Thoracic aorta (tissue), 2 donors: ENCODE measurements at regions not wholly inside any gene's neighbourhood (a gene's known extent, or its start where the extent isn't known, plus 50 kb on each side); places are given as distances from the start of the nearest gene placed in this dataset.
A peak's percentile ranks its signal among the peaks of the same experiment; 100 is the strongest.

Source experiments
- ATAC-seq: fragments of 150-250 bp; one replicate; pipeline ENCODE4 v1.8.0; 2017; ENCODE audit warnings: low read depth; ENCODE audit not compliant: insufficient number of reproducible peaks, low FRiP score
- DNase-seq: peaks from one replicate; pipeline ENCODE4 v3.0.0-alpha.2; 2020; ENCODE audit warnings: low spot score
- H3K27ac ChIP-seq, 2 donors: fragments of 200-600 bp; sonication (generic); 1 replicate in 1 of 2; 2 replicates in 1 of 2; pipeline ENCODE4 v1.5.1; 2016; ENCODE audit warnings: mild to moderate bottlenecking in 2 of 2, moderate library complexity in 2 of 2
- H3K27me3 ChIP-seq: fragments of 200-600 bp; sonication (generic); replicated peaks from 2 replicates; pipeline ENCODE4 v1.6.0; 2016; ENCODE audit warnings: mild to moderate bottlenecking; ENCODE audit not compliant: insufficient read depth
- H3K36me3 ChIP-seq: fragments of 200-600 bp; sonication (generic); one replicate; pipeline ENCODE4 v1.5.1; 2016
- H3K4me1 ChIP-seq, 2 donors: fragments of 200-600 bp; sonication (generic); 1 replicate in 1 of 2; 2 replicates in 1 of 2; pipeline versions ENCODE4 v1.5.1 to v1.6.0; 2016; ENCODE audit warnings: low read depth in 2 of 2, mild to moderate bottlenecking in 1 of 2; ENCODE audit not compliant: control insufficient read depth in 1 of 2
- H3K4me3 ChIP-seq: fragments of 200-600 bp; sonication (generic); 2 replicates; pipeline ENCODE4 v1.5.1; 2016; ENCODE audit warnings: mild to moderate bottlenecking
- H3K9me3 ChIP-seq: fragments of 200-600 bp; sonication (generic); 2 replicates; pipeline ENCODE4 v1.5.1; 2016
- CTCF ChIP-seq: fragments of 200-600 bp; sonication (generic); IDR thresholded peaks from one replicate; pipeline ENCODE4 v1.5.1; 2019; ENCODE audit warnings: antibody characterized with exemption

GRCh38 chr6:169999367-169999766 lies 247.9 kb downstream of the ERMARD start:
- H3K27me3 ChIP-seq: no peaks in the 10 kb centered on the region
- no peaks in the 10 kb centered on the region for H3K4me1 ChIP-seq
- DNase-seq (no peak), ATAC-seq (no peak)
- no peak overlapping the region for H3K27ac ChIP-seq
- no peak for TF ChIP-seq CTCF
- H3K9me3 ChIP-seq: no peaks in the 10 kb centered on the region
- no peaks in the 10 kb centered on the region for H3K36me3 ChIP-seq
- no peak overlapping the region for H3K4me3 ChIP-seq

GRCh38 chr6:169998457-169998856 lies 247.0 kb downstream of the ERMARD start:
- Histone ChIP-seq H3K27me3 (no peaks in the 10 kb centered on the region), H3K27ac (no peak overlapping the region), H3K36me3 (no peaks in the 10 kb centered on the region), H3K4me1 (no peaks in the 10 kb centered on the region), H3K4me3 (no peak overlapping the region), H3K9me3 (no peaks in the 10 kb centered on the region)
- no peak for TF ChIP-seq CTCF
- DNase-seq (no peak), ATAC-seq (no peak)

- H3K4me1 ChIP-seq: no peaks in the 10 kb centered on the region
- no peak overlapping the region for H3K27ac ChIP-seq
- no peak overlapping the region for H3K4me3 ChIP-seq
- ATAC-seq (no peak), DNase-seq (no peak)
- H3K27me3 ChIP-seq: no peaks in the 10 kb centered on the region
- no peaks in the 10 kb centered on the region for H3K9me3 ChIP-seq
- no peak for TF ChIP-seq CTCF
- H3K36me3 ChIP-seq: no peaks in the 10 kb centered on the region
Observed at GRCh38 chr6:169997930-169998218, 246.5 kb downstream of the ERMARD start.

GRCh38 chr6:169997187-169997929 lies 245.9 kb downstream of the ERMARD start:
- TF ChIP-seq CTCF: no peak
- Histone ChIP-seq H3K27ac (no peak overlapping the region), H3K4me1 (no peaks in the 10 kb centered on the region), H3K9me3 (no peaks in the 10 kb centered on the region), H3K4me3 (no peak overlapping the region), H3K27me3 (no peaks in the 10 kb centered on the region), H3K36me3 (no peaks in the 10 kb centered on the region)
- peak; percentile 43 for ATAC-seq
- DNase-seq: no peak

- no peak for TF ChIP-seq CTCF
- H3K36me3 ChIP-seq: no peaks in the 10 kb centered on the region
- no peak overlapping the region for H3K27ac ChIP-seq
- DNase-seq (no peak), ATAC-seq (no peak)
- no peaks in the 10 kb centered on the region for H3K4me1 ChIP-seq
- H3K9me3 ChIP-seq: no peaks in the 10 kb centered on the region
- H3K4me3 ChIP-seq: no peak overlapping the region
- no peaks in the 10 kb centered on the region for H3K27me3 ChIP-seq
Observed at GRCh38 chr6:169996378-169997051, 245.1 kb downstream of the ERMARD start.
